BJ (cell line): ENCODE measurements at regions not wholly inside any gene's neighbourhood (a gene's known extent, or its start where the extent isn't known, plus 50 kb on each side); places are given as distances from the start of the nearest gene placed in this dataset.

Experiments used
- CTCF ChIA-PET: fragments of 350-600 bp; formaldehyde crosslinking; extraction: SDS; loops from one replicate; lab custom pipeline; 2021; ENCODE audit warnings: antibody characterized with exemption, inconsistent platforms; lab: Yijun Ruan, JAX
- POLR2A ChIA-PET: fragments of 300-600 bp; sonication (Branson Sonifier 250); formaldehyde crosslinking; extraction: SDS; loops from one replicate; lab custom pipeline; 2021; ENCODE audit warnings: antibody characterized with exemption; lab: Charles Lee
- DNase-seq: peaks from one replicate; pipeline ENCODE4 v3.0.0-alpha.2; 2011; ENCODE audit warnings: low read depth
- H3K27me3 ChIP-seq: 2 replicates; pipeline ENCODE4 v1.6.0; 2011; ENCODE audit warnings: low read length; ENCODE audit not compliant: control insufficient read depth, insufficient read depth
- H3K36me3 ChIP-seq: 2 replicates; pipeline ENCODE4 v1.5.1; 2011; ENCODE audit warnings: low read length; ENCODE audit not compliant: control insufficient read depth, insufficient read depth
- H3K4me3 ChIP-seq: 2 replicates; pipeline ENCODE4 v1.5.1; 2011; ENCODE audit warnings: low read depth, mild to moderate bottlenecking, control low read depth, low read length
- TF ChIP-seq, protein P1 (sequence below): IDR thresholded peaks from 2 replicates; pipeline ENCODE4 v1.5.1; 2011; ENCODE audit warnings: low read depth, mild to moderate bottlenecking, control low read depth, inconsistent platforms, low read length, moderate library complexity; ENCODE audit not compliant: insufficient read depth

DNA sequence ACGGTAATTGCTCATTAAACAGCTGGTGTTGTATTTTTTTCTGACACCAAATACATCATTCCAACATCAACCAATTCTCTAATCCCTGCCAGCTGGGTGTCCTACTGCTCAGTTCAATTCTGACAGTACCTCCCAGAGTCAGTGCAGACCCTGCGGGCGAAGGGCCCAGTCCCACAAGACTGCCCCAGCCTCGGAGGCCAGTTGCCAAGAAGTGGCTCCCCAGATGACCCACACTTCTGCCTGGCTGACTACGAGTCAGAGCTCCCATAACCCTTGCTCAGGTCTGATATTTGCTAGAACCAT lies 147.2 kb downstream of the CTTN start:
- TF ChIP-seq, protein P1, sequence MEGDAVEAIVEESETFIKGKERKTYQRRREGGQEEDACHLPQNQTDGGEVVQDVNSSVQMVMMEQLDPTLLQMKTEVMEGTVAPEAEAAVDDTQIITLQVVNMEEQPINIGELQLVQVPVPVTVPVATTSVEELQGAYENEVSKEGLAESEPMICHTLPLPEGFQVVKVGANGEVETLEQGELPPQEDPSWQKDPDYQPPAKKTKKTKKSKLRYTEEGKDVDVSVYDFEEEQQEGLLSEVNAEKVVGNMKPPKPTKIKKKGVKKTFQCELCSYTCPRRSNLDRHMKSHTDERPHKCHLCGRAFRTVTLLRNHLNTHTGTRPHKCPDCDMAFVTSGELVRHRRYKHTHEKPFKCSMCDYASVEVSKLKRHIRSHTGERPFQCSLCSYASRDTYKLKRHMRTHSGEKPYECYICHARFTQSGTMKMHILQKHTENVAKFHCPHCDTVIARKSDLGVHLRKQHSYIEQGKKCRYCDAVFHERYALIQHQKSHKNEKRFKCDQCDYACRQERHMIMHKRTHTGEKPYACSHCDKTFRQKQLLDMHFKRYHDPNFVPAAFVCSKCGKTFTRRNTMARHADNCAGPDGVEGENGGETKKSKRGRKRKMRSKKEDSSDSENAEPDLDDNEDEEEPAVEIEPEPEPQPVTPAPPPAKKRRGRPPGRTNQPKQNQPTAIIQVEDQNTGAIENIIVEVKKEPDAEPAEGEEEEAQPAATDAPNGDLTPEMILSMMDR, result no peak
- no peak overlapping the region for H3K4me3 ChIP-seq
- POLR2A ChIA-PET, result no interaction called here
- H3K36me3 ChIP-seq, result no peaks in the 10 kb centered on the region
- CTCF ChIA-PET, result interaction anchor here (0.6 to 1.1 kb wide), 3 partner anchors 11 to 746 kb away, joined by 3 read pairs; no protein-coding TSS in a partner anchor
- no peak for DNase-seq
- no peaks in the 10 kb centered on the region for H3K27me3 ChIP-seq

DNA sequence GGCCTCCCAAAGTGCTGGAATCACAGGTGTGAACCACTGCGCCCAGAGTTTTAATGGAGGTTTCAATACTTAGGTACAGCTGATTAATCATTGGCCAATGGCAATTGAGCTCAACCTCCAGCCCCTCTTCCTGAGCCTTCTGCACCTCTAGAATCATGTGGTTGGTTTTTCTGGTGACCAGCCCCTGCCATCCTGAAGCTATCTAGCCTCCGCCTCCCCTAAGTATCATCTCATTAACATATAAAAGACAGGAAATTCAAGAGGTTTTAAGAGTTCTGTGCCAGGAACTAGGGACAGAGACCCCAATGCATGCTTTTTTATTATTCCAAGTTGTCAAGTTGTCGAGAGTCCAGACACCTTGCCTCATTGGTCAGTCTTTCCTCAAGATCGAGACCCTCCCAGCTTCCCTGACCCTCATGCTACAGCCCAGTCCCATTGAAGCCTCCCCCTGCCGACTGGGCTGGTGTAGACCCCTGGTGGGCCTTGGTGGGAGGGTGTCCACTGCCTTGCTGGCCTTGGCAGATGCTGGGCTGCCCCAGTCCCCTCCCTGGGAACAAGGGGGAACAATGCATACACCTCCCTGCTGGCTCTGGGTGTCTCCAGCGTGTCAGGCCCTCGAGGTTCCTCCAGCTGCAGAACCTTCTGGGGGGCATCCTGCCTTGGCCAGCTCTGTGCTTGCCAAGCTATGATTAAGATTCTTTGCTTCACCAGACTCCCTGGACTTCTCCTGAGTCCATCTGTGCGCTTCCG lies 148.0 kb downstream of the CTTN start:
- POLR2A ChIA-PET, result no interaction called here
- no peak for DNase-seq
- TF ChIP-seq, protein P1, result no peak
- no peak overlapping the region for H3K4me3 ChIP-seq
- H3K36me3 ChIP-seq, result no peaks in the 10 kb centered on the region
- H3K27me3 ChIP-seq, result no peaks in the 10 kb centered on the region
- CTCF ChIA-PET, result interaction anchor here (0.6 to 1.4 kb wide), 2 partner anchors 11 to 747 kb away, joined by 3 read pairs; no protein-coding TSS in a partner anchor

DNA sequence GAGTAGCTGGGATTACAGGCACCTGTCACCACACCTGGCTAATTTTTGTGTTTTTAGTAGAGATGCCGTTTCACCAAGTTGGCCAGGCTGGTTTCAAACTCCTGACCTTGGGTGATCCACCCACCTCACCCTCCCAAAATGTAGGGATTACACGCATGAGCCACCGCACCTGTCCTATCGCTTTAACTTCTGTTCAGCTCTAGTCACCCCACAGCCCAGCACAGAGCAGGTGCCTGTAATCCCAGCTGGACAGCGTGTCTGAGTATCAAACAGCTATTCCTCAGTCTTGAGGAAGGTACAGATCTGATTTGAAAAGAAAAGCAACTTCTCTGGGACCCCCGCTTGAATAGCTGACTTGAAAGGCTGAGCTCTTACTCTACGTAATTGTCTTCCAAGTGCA lies 149.1 kb downstream of the CTTN start:
- ChIA-PET POLR2A (no interaction called here), CTCF (interaction anchor here (1.4 kb wide), 1 partner anchor 10 kb away, joined by 3 read pairs; no protein-coding TSS in a partner anchor)

DNA sequence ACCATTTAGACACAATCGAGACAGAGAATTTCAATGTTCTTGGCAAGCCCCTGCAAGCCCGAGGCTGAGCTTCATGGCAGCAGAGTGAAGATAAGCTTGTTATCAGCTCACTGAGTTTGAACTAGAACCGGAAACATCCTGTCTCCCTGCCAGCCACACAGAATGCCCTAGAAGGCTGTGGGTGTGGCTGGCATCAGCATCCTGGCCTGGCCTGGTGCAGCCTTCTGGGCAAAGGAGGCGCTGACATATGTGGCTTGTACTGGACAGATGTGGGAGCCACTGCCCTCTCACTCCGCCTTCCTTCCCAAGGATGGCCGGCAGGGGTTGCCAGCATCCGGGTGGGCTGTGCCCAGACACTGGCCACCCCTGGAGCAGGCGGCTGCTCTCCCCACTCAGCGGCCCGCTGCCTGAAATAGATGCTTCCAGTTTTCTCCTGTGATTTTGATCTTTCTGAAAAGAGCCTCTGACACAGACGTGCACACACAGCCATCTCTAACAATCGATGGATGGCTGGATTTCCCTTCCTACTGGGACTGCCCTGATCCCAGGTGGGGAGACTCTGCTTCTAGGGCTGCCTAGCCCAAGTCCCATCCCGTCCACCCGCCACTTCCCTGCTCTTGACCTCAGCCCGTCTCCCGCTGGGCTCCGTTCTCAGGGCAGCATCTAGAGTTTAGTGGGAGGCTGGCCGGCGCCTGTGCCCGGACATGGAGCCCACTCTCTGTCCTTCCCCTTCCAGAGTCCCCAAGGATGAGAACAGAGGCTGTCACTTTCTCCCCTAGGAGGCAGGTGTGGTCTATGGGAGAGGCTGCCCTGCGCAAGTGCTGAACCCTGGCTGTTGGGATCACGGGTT lies 149.7 kb downstream of the CTTN start:
- H3K36me3 ChIP-seq, result no peaks in the 10 kb centered on the region
- TF ChIP-seq, protein P1, result no peak
- ChIA-PET CTCF (no interaction called here), POLR2A (no interaction called here)
- H3K4me3 ChIP-seq, result no peak overlapping the region
- H3K27me3 ChIP-seq, result no peaks in the 10 kb centered on the region
- DNase-seq, result no peak

More for the DNA sequence above, 149.1 kb downstream of the CTTN start:
- no peak overlapping the region for H3K4me3 ChIP-seq
- DNase-seq, result no peak
- TF ChIP-seq, protein P1, result no peak
- H3K27me3 ChIP-seq, result no peaks in the 10 kb centered on the region
- no peaks in the 10 kb centered on the region for H3K36me3 ChIP-seq

DNA sequence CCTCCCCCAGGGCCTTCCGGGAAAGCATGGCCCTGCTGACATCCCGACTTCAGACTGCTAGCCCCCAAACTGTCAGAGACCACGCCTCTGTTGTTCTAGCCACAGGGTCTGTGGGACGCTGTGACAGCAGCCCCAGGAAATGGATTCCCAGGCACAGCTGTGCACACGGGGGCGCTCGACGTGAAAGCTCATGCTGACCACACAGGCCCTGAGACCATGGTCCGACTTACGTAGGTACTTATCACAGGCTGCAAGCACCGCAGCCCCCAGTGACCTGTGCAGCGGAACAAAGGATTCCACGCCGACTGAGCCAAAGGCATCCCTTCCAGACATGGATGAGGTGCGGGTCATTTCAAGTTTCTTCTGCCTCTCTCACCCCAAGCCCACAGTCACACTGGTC lies 150.6 kb downstream of the CTTN start:
- no peak overlapping the region for H3K4me3 ChIP-seq
- TF ChIP-seq, protein P1, result no peak
- H3K36me3 ChIP-seq, result no peaks in the 10 kb centered on the region
- ChIA-PET CTCF (no interaction called here), POLR2A (no interaction called here)
- DNase-seq, result no peak
- no peaks in the 10 kb centered on the region for H3K27me3 ChIP-seq
